ENCODE measurements at regions not wholly inside any gene's neighbourhood (a gene's known extent, or its start where the extent isn't known, plus 50 kb on each side); places are given as distances from the start of the nearest gene placed in this dataset.

- TF ChIP-seq, protein P1, sequence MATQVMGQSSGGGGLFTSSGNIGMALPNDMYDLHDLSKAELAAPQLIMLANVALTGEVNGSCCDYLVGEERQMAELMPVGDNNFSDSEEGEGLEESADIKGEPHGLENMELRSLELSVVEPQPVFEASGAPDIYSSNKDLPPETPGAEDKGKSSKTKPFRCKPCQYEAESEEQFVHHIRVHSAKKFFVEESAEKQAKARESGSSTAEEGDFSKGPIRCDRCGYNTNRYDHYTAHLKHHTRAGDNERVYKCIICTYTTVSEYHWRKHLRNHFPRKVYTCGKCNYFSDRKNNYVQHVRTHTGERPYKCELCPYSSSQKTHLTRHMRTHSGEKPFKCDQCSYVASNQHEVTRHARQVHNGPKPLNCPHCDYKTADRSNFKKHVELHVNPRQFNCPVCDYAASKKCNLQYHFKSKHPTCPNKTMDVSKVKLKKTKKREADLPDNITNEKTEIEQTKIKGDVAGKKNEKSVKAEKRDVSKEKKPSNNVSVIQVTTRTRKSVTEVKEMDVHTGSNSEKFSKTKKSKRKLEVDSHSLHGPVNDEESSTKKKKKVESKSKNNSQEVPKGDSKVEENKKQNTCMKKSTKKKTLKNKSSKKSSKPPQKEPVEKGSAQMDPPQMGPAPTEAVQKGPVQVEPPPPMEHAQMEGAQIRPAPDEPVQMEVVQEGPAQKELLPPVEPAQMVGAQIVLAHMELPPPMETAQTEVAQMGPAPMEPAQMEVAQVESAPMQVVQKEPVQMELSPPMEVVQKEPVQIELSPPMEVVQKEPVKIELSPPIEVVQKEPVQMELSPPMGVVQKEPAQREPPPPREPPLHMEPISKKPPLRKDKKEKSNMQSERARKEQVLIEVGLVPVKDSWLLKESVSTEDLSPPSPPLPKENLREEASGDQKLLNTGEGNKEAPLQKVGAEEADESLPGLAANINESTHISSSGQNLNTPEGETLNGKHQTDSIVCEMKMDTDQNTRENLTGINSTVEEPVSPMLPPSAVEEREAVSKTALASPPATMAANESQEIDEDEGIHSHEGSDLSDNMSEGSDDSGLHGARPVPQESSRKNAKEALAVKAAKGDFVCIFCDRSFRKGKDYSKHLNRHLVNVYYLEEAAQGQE (tag by site-specific recombination; IDR thresholded peaks at IDR 0.05), result no peak
- TF ChIP-seq ZNF184 (tag by site-specific recombination; IDR thresholded peaks at IDR 0.05) (no peak), ZNF394 (tag by site-specific recombination; IDR thresholded peaks at IDR 0.05; ENCODE audit: borderline replicate concordance) (no peak), ZNF571 (tag by site-specific recombination; IDR thresholded peaks at IDR 0.05) (no peak), ELK4 (IDR thresholded peaks at IDR 0.05; ENCODE audit: borderline replicate concordance, low read depth, low read length) (no peak), OSR2 (tag by site-specific recombination; IDR thresholded peaks at IDR 0.05) (peak; percentile 65), ZNF311 (tag by site-specific recombination; IDR thresholded peaks at IDR 0.05; ENCODE audit: borderline replicate concordance) (no peak), ZNF239 (tag by site-specific recombination; IDR thresholded peaks at IDR 0.05) (no peak), ZNF48 (tag by site-specific recombination; IDR thresholded peaks at IDR 0.05) (no peak), ZSCAN16 (tag by site-specific recombination; IDR thresholded peaks at IDR 0.05) (no peak), ZNF501 (tag by site-specific recombination; IDR thresholded peaks at IDR 0.05) (no peak), WT1 (tag by site-specific recombination; IDR thresholded peaks at IDR 0.05) (peak; percentile 70), ZNF645 (tag by site-specific recombination; IDR thresholded peaks at IDR 0.05) (no peak), TCF7L2 (IDR thresholded peaks at IDR 0.05; ENCODE audit: borderline replicate concordance, low read depth, low read length) (0 out of 2 replicates have a peak, but pooled peaks have one; percentile 12), ZNF292 (tag by site-specific recombination; IDR thresholded peaks at IDR 0.05; ENCODE audit: borderline replicate concordance, low read depth) (no peak), ZNF221 (tag by site-specific recombination; IDR thresholded peaks at IDR 0.05; ENCODE audit: borderline replicate concordance) (no peak), ZSCAN30 (tag by site-specific recombination; IDR thresholded peaks at IDR 0.05) (no peak), KLF16 (tag by site-specific recombination; IDR thresholded peaks at IDR 0.05) (no peak), ZNF629 (tag by site-specific recombination; IDR thresholded peaks at IDR 0.05) (no peak), KLF8 (tag by site-specific recombination; IDR thresholded peaks at IDR 0.05) (no peak), ZNF530 (tag by site-specific recombination; IDR thresholded peaks at IDR 0.05; ENCODE audit: low read depth) (no peak), ZNF843 (tag by site-specific recombination; IDR thresholded peaks at IDR 0.05) (peak; percentile 71; the same call in 1 of the 2 replicates), HOXC10 (CRISPR knock-in tag; IDR thresholded peaks at IDR 0.05) (no peak), SCRT1 (tag by site-specific recombination; IDR thresholded peaks at IDR 0.05; ENCODE audit: borderline replicate concordance) (no peak), ZNF510 (tag by site-specific recombination; IDR thresholded peaks at IDR 0.05; ENCODE audit: insufficient replicate concordance) (no peak), ZNF37A (tag by site-specific recombination; IDR thresholded peaks at IDR 0.05) (no peak), ZNF747 (tag by site-specific recombination; IDR thresholded peaks at IDR 0.05) (no peak), ZNF391 (tag by site-specific recombination; IDR thresholded peaks at IDR 0.05; ENCODE audit: borderline replicate concordance, low read depth) (no peak), ZNF513 (tag by site-specific recombination; IDR thresholded peaks at IDR 0.05) (peak; percentile 46; the same call in 1 of the 2 replicates), SP7 (tag by site-specific recombination; IDR thresholded peaks at IDR 0.05) (0 out of 2 replicates have a peak, but pooled peaks have one; percentile 26)
- TF ChIP-seq, protein P2, sequence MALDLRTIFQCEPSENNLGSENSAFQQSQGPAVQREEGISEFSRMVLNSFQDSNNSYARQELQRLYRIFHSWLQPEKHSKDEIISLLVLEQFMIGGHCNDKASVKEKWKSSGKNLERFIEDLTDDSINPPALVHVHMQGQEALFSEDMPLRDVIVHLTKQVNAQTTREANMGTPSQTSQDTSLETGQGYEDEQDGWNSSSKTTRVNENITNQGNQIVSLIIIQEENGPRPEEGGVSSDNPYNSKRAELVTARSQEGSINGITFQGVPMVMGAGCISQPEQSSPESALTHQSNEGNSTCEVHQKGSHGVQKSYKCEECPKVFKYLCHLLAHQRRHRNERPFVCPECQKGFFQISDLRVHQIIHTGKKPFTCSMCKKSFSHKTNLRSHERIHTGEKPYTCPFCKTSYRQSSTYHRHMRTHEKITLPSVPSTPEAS (tag by site-specific recombination; IDR thresholded peaks at IDR 0.05), result no peak
Observed at GRCh38 chr10:88209837-88210561, 346.6 kb downstream of the PTEN start (continued).
